Kidney (tissue), 13 donors: ENCODE measurements at regions not wholly inside any gene's neighbourhood (a gene's known extent, or its start where the extent isn't known, plus 50 kb on each side); places are given as distances from the start of the nearest gene placed in this dataset.

Source experiments
- DNase-seq, 5 donors: peaks; one replicate each; pipeline ENCODE4 v3.0.0-alpha.2; 2013 to 2020
- FAIRE-seq: peaks from 2 replicates; lab custom pipeline; 2012; peaks lifted over from hg19 to GRCh38; lab: Jason Lieb, UNC
- H3K27ac ChIP-seq, 2 donors: one replicate each; pipeline ENCODE4 v1.7.0; 2013; ENCODE audit warnings: low read depth in 2 of 2, low read length in 2 of 2, inconsistent platforms in 1 of 2
- H3K27me3 ChIP-seq: one replicate; pipeline ENCODE4 v1.7.1; 2013; ENCODE audit warnings: low read length, inconsistent platforms; ENCODE audit not compliant: control insufficient read depth, insufficient read depth
- H3K36me3 ChIP-seq, 3 donors: one replicate each; pipeline versions ENCODE4 v1.7.0 to v1.7.1; 2013; ENCODE audit warnings: low read length in 3 of 3, control low read depth in 1 of 3, inconsistent platforms in 1 of 3; ENCODE audit not compliant: insufficient read depth in 3 of 3, control insufficient read depth in 2 of 3
- H3K4me1 ChIP-seq, 3 donors: one replicate each; pipeline versions ENCODE4 v1.7.0 to v1.7.1; 2013; ENCODE audit warnings: low read length in 3 of 3, inconsistent platforms in 1 of 3, low read depth in 1 of 3; ENCODE audit not compliant: control insufficient read depth in 2 of 3, insufficient read depth in 2 of 3
- H3K4me3 ChIP-seq, 3 donors: one replicate each; pipeline versions ENCODE4 v1.7.0 to v1.8.1; 2013; ENCODE audit warnings: low read length in 3 of 3, control low read depth in 1 of 3, inconsistent platforms in 1 of 3
- H3K9ac ChIP-seq, 3 donors: one replicate each; pipeline versions ENCODE4 v1.7.0 to v1.7.1; 2013; ENCODE audit warnings: low read length in 3 of 3, control low read depth in 1 of 3, inconsistent platforms in 1 of 3
- H3K9me3 ChIP-seq, 3 donors: one replicate each; pipeline versions ENCODE4 v1.7.0 to v1.7.1; 2013; ENCODE audit warnings: low read length in 3 of 3, control low read depth in 1 of 3, inconsistent platforms in 1 of 3; ENCODE audit not compliant: control insufficient read depth in 2 of 3, insufficient read depth in 1 of 3
- CTCF ChIP-seq: IDR thresholded peaks from 3 replicates; pipeline ENCODE4 v1.5.1; 2012; ENCODE audit warnings: mild to moderate bottlenecking, moderate library complexity, borderline replicate concordance; ENCODE audit not compliant: insufficient read depth; ENCODE audit errors: extremely low read depth
- intact Hi-C: fragments of 100-400 bp; cut with DNase I; formaldehyde crosslinking; loops from one replicate; pipeline ENCODE4 v1.11.1; 2022
- donor health status: control.
- donor health status: control.
- donor health status: control.
- donor health status: control.
- donor health status: control.
- donor health status: DM: yes; HTN: yes; CAD: no.
- donor health status: Normal renal cell carcinoma (clear cell type).

- no peak overlapping the region for H3K27ac ChIP-seq
- H3K9me3 ChIP-seq = no peaks in the 10 kb centered on the region
- intact Hi-C loops = no loop called here
- H3K9ac ChIP-seq = no peak overlapping the region
- no peak for FAIRE-seq
- TF ChIP-seq CTCF = no peak
- H3K27me3 ChIP-seq = no peaks in the 10 kb centered on the region
- no peaks in the 10 kb centered on the region for H3K36me3 ChIP-seq
- no peak for DNase-seq
- no peaks in the 10 kb centered on the region for H3K4me1 ChIP-seq
- H3K4me3 ChIP-seq = no peak overlapping the region
Measured at GRCh38 chrX:73930300-73930699, 77.8 kb upstream of the XIST start.

GRCh38 chrX:73922856-73923455 is 70.4 kb upstream of the XIST start:
- H3K4me3 ChIP-seq = no peak overlapping the region
- H3K9me3 ChIP-seq = no peaks in the 10 kb centered on the region
- intact Hi-C loops = no loop called here
- no peak for TF ChIP-seq CTCF
- no peaks in the 10 kb centered on the region for H3K36me3 ChIP-seq
- no peak overlapping the region for H3K9ac ChIP-seq
- DNase-seq = no peak
- no peak for FAIRE-seq
- H3K27me3 ChIP-seq = no peaks in the 10 kb centered on the region
- no peaks in the 10 kb centered on the region for H3K4me1 ChIP-seq
- no peak overlapping the region for H3K27ac ChIP-seq

GRCh38 chrX:73916931-73917667 is 64.6 kb upstream of the XIST start:
- no peak for TF ChIP-seq CTCF

More at GRCh38 chrX:73916931-73917667, 64.6 kb upstream of the XIST start:
- DNase-seq (peak in 2 of 5 donors; percentile 52 to 73), FAIRE-seq (no peak)
- Histone ChIP-seq H3K27me3 (peaks cover 5% of the 10 kb centered on the region), H3K27ac (no peak overlapping the region), H3K4me1 (no peaks in the 10 kb centered on the region), H3K36me3 (no peaks in the 10 kb centered on the region), H3K4me3 (no peak overlapping the region), H3K9ac (no peak overlapping the region), H3K9me3 (no peaks in the 10 kb centered on the region)
- intact Hi-C loops = no loop called here
